NCI-H1092 (cell line): ENCODE measurements at regions not wholly inside any gene's neighbourhood (a gene's known extent, or its start where the extent isn't known, plus 50 kb on each side); places are given as distances from the start of the nearest gene placed in this dataset.

ENCODE experiments used
- DNase-seq: peaks from one replicate; lab custom pipeline; 2025; lab: John Stamatoyannopoulos, UW

- DNase-seq, result no peak
These were observed 331.8 kb downstream of the PRL start for GRCh38 chr6:21965016-21965415.

GRCh38 chr6:21965953-21966539 lies 330.8 kb downstream of the PRL start:
- no peak for DNase-seq

GRCh38 chr6:21967056-21967974 lies 329.5 kb downstream of the PRL start:
- no peak for DNase-seq

- DNase-seq, result no peak
These were observed 328.4 kb downstream of the PRL start for GRCh38 chr6:21968411-21968810.

GRCh38 chr6:21969192-21969591 lies 327.6 kb downstream of the PRL start:
- DNase-seq, result no peak

GRCh38 chr6:21970569-21971300 lies 326.1 kb downstream of the PRL start:
- DNase-seq, result no peak

GRCh38 chr6:21971541-21971940 lies 325.3 kb downstream of the PRL start:
- no peak for DNase-seq

GRCh38 chr6:21972516-21972915 lies 324.3 kb downstream of the PRL start:
- DNase-seq, result no peak

- no peak for DNase-seq
These were observed 319.5 kb downstream of the PRL start for GRCh38 chr6:21977346-21977745.

- DNase-seq, result no peak
These were observed 315.5 kb downstream of the PRL start for GRCh38 chr6:21981235-21981833.

GRCh38 chr6:21984135-21984534 lies 312.7 kb downstream of the PRL start:
- no peak for DNase-seq

GRCh38 chr6:21984561-21984960 lies 312.3 kb downstream of the PRL start:
- no peak for DNase-seq

GRCh38 chr6:21985904-21986303 lies 310.9 kb downstream of the PRL start:
- no peak for DNase-seq

GRCh38 chr6:21986703-21987102 lies 310.1 kb downstream of the PRL start:
- no peak for DNase-seq

- DNase-seq, result no peak
These were observed 309.3 kb downstream of the PRL start for GRCh38 chr6:21987501-21987957.

GRCh38 chr6:21990577-21990976 lies 306.3 kb downstream of the PRL start:
- DNase-seq, result no peak

GRCh38 chr6:21992178-21992967 lies 304.5 kb downstream of the PRL start:
- no peak for DNase-seq

- DNase-seq, result no peak
These were observed 303.0 kb downstream of the PRL start for GRCh38 chr6:21993841-21994240.

GRCh38 chr6:21994821-21995220 lies 302.0 kb downstream of the PRL start:
- no peak for DNase-seq

GRCh38 chr6:21995318-21995717 lies 301.5 kb downstream of the PRL start:
- DNase-seq, result no peak

- DNase-seq, result no peak
These were observed 300.3 kb downstream of the PRL start for GRCh38 chr6:21996425-21997118.
